Coronary artery (tissue), 2 donors: ENCODE measurements at regions not wholly inside any gene's neighbourhood (a gene's known extent, or its start where the extent isn't known, plus 50 kb on each side); places are given as distances from the start of the nearest gene placed in this dataset.

Source experiments
- DNase-seq: peaks from one replicate; pipeline ENCODE4 v3.0.0-alpha.2; 2017; ENCODE audit warnings: low spot score
- H3K27ac ChIP-seq, 2 donors: fragments of 200-600 bp; sonication (generic); one replicate each; pipeline ENCODE4 v1.5.1; 2016 to 2019
- H3K4me3 ChIP-seq: fragments of 200-600 bp; sonication (generic); 2 replicates; pipeline ENCODE4 v1.5.1; 2016; ENCODE audit warnings: mild to moderate bottlenecking, moderate library complexity
- TF ChIP-seq, protein P1 (sequence below): fragments of 200-600 bp; sonication (generic); IDR thresholded peaks from one replicate; pipeline ENCODE4 v1.5.1; 2019; ENCODE audit warnings: antibody characterized with exemption

DNA sequence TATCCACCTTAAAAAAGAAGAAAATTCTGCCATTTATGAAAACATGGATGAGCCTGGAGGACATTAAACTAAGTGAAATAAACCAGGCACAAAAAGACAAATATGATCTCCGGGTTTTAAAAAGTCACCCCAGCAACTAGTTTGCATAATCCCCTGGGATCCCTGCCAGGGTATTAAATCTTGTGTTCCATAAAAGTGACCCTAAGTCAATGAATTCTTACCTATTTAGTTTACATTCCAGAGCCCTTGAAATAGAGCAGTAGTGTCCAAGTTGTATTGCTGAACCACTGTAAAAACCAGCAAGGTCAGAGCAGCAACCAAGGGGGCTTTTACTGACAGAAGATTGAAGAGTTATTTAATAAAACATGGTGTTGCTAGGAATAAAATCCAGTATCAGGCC is 716.8 kb upstream of the BCHE start:
- TF ChIP-seq, protein P1, sequence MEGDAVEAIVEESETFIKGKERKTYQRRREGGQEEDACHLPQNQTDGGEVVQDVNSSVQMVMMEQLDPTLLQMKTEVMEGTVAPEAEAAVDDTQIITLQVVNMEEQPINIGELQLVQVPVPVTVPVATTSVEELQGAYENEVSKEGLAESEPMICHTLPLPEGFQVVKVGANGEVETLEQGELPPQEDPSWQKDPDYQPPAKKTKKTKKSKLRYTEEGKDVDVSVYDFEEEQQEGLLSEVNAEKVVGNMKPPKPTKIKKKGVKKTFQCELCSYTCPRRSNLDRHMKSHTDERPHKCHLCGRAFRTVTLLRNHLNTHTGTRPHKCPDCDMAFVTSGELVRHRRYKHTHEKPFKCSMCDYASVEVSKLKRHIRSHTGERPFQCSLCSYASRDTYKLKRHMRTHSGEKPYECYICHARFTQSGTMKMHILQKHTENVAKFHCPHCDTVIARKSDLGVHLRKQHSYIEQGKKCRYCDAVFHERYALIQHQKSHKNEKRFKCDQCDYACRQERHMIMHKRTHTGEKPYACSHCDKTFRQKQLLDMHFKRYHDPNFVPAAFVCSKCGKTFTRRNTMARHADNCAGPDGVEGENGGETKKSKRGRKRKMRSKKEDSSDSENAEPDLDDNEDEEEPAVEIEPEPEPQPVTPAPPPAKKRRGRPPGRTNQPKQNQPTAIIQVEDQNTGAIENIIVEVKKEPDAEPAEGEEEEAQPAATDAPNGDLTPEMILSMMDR = no peak
- DNase-seq = no peak
- H3K4me3 ChIP-seq = no peak overlapping the region
- H3K27ac ChIP-seq = no peak overlapping the region

DNA sequence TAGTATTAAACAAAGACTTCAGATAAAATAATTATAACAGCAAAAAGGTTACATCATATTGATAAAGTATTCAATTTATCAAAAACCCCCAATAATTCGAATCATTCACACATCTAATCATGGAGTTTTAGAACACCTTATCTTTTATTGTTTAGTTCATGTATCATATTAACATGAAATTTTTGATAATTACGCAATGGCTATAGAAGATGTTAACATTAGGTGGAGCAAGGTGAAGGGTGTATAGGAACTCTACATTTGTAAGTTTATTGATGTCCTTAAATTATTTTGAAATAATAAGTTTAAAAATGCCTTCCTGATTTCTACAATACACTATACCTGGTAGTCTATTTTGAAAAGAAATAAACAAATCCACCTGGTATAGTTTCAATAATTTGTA is 696.5 kb upstream of the BCHE start:
- DNase-seq = no peak
- TF ChIP-seq, protein P1 = no peak
- no peak overlapping the region for H3K4me3 ChIP-seq
- H3K27ac ChIP-seq = no peak overlapping the region

DNA sequence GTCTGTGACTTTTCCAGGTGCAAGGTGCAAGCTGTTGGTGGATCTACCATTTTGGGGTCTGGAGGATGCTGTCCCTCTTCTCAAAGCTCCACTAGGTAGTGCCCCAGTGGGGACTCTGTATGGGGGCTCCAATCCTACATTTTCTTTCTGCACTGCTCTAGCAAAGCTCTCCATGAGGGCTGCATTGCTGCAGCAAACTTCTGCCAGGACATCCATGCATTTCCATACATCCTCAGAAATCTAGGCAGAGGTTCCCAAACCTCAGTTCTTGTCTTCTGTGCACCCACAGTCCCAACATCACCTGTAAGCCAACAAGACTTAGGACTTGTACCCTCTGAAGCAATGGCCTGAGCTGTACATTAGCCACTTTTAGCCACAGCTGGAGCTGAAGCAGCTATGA is 694.5 kb upstream of the BCHE start:
- DNase-seq = no peak
- TF ChIP-seq, protein P1 = no peak
- Histone ChIP-seq H3K27ac (no peak overlapping the region), H3K4me3 (no peak overlapping the region)

DNA sequence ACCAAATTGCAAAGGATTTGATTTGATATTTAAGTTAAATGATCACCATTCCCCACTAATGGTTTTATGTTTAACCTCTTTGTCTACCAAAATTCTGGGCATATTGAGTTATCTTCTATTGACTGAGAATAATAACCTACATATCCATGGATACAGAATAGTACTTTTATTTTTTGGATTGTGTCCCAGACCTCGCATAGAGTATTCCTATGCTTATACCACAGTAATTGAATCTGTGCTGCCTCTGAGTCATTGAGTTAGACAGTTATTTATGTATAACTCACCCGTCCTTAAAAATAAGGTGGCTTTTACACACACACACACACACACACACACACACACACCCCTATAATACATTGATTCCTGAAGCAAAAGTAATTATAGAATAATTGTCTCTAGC is 690.1 kb upstream of the BCHE start:
- Histone ChIP-seq H3K27ac (no peak overlapping the region), H3K4me3 (no peak overlapping the region)
- DNase-seq = no peak
- TF ChIP-seq, protein P1 = no peak

GRCh38 chr3:166526881-166527280 is 689.7 kb upstream of the BCHE start:
- TF ChIP-seq, protein P1 = no peak
- no peak for DNase-seq
- Histone ChIP-seq H3K27ac (no peak overlapping the region), H3K4me3 (no peak overlapping the region)

DNA sequence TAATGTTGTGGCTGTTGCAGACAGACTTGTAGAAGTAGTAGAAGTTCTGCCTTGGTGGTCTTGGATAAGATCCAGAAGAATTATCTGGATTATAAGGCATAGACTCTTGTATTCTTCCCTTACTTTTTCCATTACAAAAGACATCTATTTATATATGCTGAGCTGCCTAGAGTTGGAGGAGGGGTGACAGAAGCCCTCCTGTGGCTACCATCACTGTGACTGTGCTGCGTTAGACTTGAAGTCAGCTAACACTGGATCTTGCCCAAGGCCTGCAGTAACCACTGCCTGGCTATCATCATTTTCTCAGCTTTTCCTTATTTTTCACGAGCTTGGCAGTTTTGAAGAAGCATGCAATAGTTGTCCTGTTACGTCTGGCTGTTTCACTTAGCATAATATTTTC is 684.8 kb upstream of the BCHE start:
- Histone ChIP-seq H3K4me3 (no peak overlapping the region), H3K27ac (no peak overlapping the region)
- no peak for DNase-seq
- TF ChIP-seq, protein P1 = no peak

DNA sequence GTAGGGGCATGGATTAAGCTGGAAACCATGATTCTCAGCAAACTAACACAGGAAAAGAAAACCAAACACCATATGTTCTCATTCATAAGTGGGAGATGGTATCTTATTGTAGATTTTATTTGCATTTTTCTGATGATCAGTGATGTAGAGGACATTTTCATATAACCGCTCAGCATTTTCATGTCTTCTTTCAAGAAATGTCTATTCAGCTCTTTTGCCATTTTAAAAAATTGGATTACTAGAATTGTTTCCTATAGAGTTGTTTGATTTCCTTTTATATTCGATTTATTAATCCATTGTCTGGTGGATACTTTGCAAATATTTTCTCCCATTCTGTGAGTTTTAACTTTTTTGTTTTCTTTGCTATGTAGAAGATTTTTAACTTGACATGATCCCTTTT is 682.2 kb upstream of the BCHE start:
- Histone ChIP-seq H3K27ac (no peak overlapping the region), H3K4me3 (no peak overlapping the region)
- TF ChIP-seq, protein P1 = no peak
- DNase-seq = no peak
